H1 (cell line): ENCODE measurements at regions not wholly inside any gene's neighbourhood (a gene's known extent, or its start where the extent isn't known, plus 50 kb on each side); places are given as distances from the start of the nearest gene placed in this dataset.

ENCODE experiments used
- EP300 ChIP-seq, 2 experiments: IDR thresholded peaks; 1 replicate in 1 of 2; 2 replicates in 1 of 2; pipeline ENCODE4 v1.6.1; 2011 to 2012; ENCODE audit warnings: low read depth in 2 of 2, low read length in 2 of 2, mild to moderate bottlenecking in 2 of 2, borderline replicate concordance in 1 of 2, inconsistent platforms in 1 of 2, moderate library complexity in 1 of 2
- POLR2AphosphoS5 ChIP-seq: IDR thresholded peaks from 2 replicates; pipeline ENCODE4 v1.6.1; 2011; ENCODE audit warnings: low read depth, low read length
- RAD21 ChIP-seq, 2 experiments: IDR thresholded peaks in 1 of 2; conservative IDR thresholded peaks in 1 of 2; 2 replicates each; pipeline ENCODE4 v1.6.1; 2011; ENCODE audit warnings: low read depth in 2 of 2, low read length in 2 of 2, improper control_type of control experiment in 1 of 2, inconsistent platforms in 1 of 2, mild to moderate bottlenecking in 1 of 2, moderate library complexity in 1 of 2
- SP4 ChIP-seq: IDR thresholded peaks from 2 replicates; pipeline ENCODE4 v1.6.1; 2012; ENCODE audit warnings: low read length, inconsistent platforms
- TF ChIP-seq, protein P1 (sequence below), 3 experiments: IDR thresholded peaks; 1 replicate in 2 of 3; 2 replicates in 1 of 3; pipeline versions ENCODE4 v1.5.1 to v1.6.1; 2011; ENCODE audit warnings: low read length in 3 of 3, mild to moderate bottlenecking in 3 of 3, inconsistent platforms in 2 of 3, low read depth in 1 of 3, moderate library complexity in 1 of 3; ENCODE audit not compliant: insufficient read depth in 1 of 3; ENCODE audit errors: control extremely low read depth in 1 of 3
- TF ChIP-seq, protein P2 (sequence below): IDR thresholded peaks from 2 replicates; pipeline ENCODE4 v1.6.1; 2012; ENCODE audit warnings: low read length, inconsistent platforms
- TF ChIP-seq, protein P3 (sequence below): IDR thresholded peaks from 2 replicates; pipeline ENCODE4 v1.6.1; 2012; ENCODE audit warnings: inconsistent platforms
- TF ChIP-seq, protein P4 (sequence below): IDR thresholded peaks from 2 replicates; pipeline ENCODE4 v1.6.1; 2011; ENCODE audit warnings: low read depth, mild to moderate bottlenecking, low read length; ENCODE audit not compliant: insufficient read depth

DNA sequence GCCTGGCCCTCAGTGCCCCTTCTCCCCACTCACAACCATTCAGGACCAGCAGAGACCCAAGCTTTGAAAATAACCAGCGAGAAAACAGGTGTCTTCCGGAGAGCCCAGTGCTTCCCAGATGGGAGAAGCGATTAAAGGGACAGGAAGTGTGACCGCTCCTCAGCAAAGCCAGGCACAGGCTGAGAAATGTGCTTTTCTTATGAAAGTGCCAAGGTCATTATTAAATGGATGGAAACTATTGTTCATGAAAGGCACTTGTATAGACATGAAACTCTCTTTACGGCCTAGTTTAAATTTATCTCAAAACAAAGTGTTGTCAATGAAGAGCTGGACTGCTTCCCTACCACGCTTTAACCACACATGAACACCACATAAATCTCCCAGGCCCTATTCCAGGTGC lies 210.4 kb downstream of the SPTSSA start:
- TF ChIP-seq, protein P1, sequence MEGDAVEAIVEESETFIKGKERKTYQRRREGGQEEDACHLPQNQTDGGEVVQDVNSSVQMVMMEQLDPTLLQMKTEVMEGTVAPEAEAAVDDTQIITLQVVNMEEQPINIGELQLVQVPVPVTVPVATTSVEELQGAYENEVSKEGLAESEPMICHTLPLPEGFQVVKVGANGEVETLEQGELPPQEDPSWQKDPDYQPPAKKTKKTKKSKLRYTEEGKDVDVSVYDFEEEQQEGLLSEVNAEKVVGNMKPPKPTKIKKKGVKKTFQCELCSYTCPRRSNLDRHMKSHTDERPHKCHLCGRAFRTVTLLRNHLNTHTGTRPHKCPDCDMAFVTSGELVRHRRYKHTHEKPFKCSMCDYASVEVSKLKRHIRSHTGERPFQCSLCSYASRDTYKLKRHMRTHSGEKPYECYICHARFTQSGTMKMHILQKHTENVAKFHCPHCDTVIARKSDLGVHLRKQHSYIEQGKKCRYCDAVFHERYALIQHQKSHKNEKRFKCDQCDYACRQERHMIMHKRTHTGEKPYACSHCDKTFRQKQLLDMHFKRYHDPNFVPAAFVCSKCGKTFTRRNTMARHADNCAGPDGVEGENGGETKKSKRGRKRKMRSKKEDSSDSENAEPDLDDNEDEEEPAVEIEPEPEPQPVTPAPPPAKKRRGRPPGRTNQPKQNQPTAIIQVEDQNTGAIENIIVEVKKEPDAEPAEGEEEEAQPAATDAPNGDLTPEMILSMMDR (IDR thresholded peaks at IDR 0.05; ENCODE audit: control extremely low read depth in 1 of 3, insufficient read depth in 1 of 3, low read depth in 1 of 3, low read length in 3 of 3): no peak
- TF ChIP-seq EP300 (IDR thresholded peaks at IDR 0.05; ENCODE audit: borderline replicate concordance in 1 of 2, low read depth in 2 of 2, low read length in 2 of 2) (no peak), SP4 (no peak), RAD21 (IDR thresholded peaks at IDR 0.05 in 1 of 2, conservative IDR thresholded peaks at IDR 0.05 in 1 of 2; ENCODE audit: low read depth in 2 of 2, low read length in 2 of 2) (no peak), POLR2AphosphoS5 (no peak)
- TF ChIP-seq, protein P2, sequence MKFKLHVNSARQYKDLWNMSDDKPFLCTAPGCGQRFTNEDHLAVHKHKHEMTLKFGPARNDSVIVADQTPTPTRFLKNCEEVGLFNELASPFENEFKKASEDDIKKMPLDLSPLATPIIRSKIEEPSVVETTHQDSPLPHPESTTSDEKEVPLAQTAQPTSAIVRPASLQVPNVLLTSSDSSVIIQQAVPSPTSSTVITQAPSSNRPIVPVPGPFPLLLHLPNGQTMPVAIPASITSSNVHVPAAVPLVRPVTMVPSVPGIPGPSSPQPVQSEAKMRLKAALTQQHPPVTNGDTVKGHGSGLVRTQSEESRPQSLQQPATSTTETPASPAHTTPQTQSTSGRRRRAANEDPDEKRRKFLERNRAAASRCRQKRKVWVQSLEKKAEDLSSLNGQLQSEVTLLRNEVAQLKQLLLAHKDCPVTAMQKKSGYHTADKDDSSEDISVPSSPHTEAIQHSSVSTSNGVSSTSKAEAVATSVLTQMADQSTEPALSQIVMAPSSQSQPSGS: no peak
- TF ChIP-seq, protein P3, sequence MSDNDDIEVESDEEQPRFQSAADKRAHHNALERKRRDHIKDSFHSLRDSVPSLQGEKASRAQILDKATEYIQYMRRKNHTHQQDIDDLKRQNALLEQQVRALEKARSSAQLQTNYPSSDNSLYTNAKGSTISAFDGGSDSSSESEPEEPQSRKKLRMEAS: no peak
- TF ChIP-seq, protein P4, sequence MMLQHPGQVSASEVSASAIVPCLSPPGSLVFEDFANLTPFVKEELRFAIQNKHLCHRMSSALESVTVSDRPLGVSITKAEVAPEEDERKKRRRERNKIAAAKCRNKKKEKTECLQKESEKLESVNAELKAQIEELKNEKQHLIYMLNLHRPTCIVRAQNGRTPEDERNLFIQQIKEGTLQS: no peak
